ENCODE measurements at regions not wholly inside any gene's neighbourhood (a gene's known extent, or its start where the extent isn't known, plus 50 kb on each side); places are given as distances from the start of the nearest gene placed in this dataset.

DNA sequence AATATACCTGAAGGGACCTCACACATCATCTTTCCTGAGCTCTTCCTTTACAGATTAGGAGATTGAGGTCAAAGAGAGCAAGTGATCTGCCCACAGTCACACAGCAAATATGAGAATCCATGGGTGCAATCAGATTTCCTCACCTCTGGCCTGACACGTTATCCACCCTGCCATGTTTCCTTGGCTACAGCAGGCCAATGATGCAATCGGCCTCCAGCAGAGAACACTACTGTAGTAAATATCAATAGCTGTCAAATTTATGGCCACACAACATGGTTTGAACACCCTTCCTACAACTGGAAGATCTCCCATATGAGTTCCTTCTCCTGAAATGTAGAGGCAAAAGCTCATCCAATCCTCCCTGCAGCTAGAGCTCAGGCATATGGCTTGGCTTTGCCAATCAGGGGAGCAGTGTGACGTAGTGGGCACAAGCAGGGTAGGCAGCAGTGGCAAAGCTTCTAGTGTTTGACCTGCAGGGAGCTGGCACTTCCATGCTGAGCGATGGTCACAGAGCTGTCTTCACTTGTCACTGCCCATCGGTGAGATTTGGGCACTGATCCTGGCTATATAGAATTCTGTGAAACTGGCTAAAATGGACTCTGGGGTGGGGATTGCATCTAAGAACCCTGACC is 271.3 kb downstream of the TJP1 start:
- H3K27ac ChIP-seq (ENCODE audit: insufficient read depth, low read length, poor library complexity, severe bottlenecking): no peak overlapping the region
- Mint-ChIP-seq H3K4me3 (no peak overlapping the region), H3K27ac (no peak overlapping the region), H3K36me3 (no peaks in the 10 kb centered on the region), H3K27me3 (no peaks in the 10 kb centered on the region), H3K9me3 (peaks cover 0 to 6% (median 3%) of the 10 kb centered on the region in 7 donors), H3K4me1 (no peaks in the 10 kb centered on the region)
- H3K36me3 ChIP-seq (ENCODE audit: control insufficient read depth, insufficient read depth, low read length): no peaks in the 10 kb centered on the region
- no peaks in the 10 kb centered on the region for H3K27me3 ChIP-seq (ENCODE audit: control insufficient read depth, insufficient read depth, low read length)
- DNase-seq (no peak), ATAC-seq (ENCODE audit: low read depth in 2 of 2) (no peak)
- no peaks in the 10 kb centered on the region for H3K9me3 ChIP-seq (ENCODE audit: control insufficient read depth in 2 of 2, low read length in 2 of 2)
- H3K4me3 ChIP-seq (ENCODE audit: low read depth, low read length): no peak overlapping the region
- H3K4me1 ChIP-seq (ENCODE audit: control insufficient read depth, insufficient read depth, low read length, poor library complexity, severe bottlenecking): no peaks in the 10 kb centered on the region

DNA sequence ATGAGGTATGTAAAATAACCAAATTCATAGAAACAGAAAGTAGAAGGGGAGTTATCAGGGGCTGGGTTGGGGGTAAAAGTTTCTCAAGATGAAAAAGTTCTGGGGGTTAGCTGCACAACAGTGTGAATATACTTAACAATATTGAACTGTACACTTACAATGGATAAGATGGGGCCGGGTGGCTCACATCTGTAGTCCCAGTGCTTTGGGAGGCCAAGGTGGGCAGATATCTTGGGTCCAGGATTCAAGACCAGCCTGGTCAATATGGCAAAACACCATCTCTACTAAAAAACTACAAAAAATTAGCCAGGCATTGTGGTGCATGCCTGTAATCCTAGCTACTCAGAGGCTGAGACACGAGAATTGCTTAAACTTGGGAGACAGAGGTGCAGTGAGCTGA is 274.3 kb downstream of the TJP1 start:
- ATAC-seq (ENCODE audit: low read depth in 2 of 2) (no peak), DNase-seq (no peak)
- H3K4me3 Mint-ChIP-seq: no peak overlapping the region
- no peak overlapping the region for H3K27ac ChIP-seq (ENCODE audit: insufficient read depth, low read length, poor library complexity, severe bottlenecking)
- no peaks in the 10 kb centered on the region for H3K27me3 ChIP-seq (ENCODE audit: control insufficient read depth, insufficient read depth, low read length)
- H3K36me3 ChIP-seq (ENCODE audit: control insufficient read depth, insufficient read depth, low read length): no peaks in the 10 kb centered on the region
- no peak overlapping the region for H3K27ac Mint-ChIP-seq
- H3K4me1 ChIP-seq (ENCODE audit: control insufficient read depth, insufficient read depth, low read length, poor library complexity, severe bottlenecking): no peaks in the 10 kb centered on the region
- H3K4me1 Mint-ChIP-seq: no peaks in the 10 kb centered on the region
- no peak overlapping the region for H3K4me3 ChIP-seq (ENCODE audit: low read depth, low read length)
- peaks cover 0 to 13% (median 4%) of the 10 kb centered on the region in 7 donors for H3K9me3 Mint-ChIP-seq
- no peaks in the 10 kb centered on the region for H3K27me3 Mint-ChIP-seq
- no peaks in the 10 kb centered on the region for H3K9me3 ChIP-seq (ENCODE audit: control insufficient read depth in 2 of 2, low read length in 2 of 2)
- H3K36me3 Mint-ChIP-seq: no peaks in the 10 kb centered on the region

DNA sequence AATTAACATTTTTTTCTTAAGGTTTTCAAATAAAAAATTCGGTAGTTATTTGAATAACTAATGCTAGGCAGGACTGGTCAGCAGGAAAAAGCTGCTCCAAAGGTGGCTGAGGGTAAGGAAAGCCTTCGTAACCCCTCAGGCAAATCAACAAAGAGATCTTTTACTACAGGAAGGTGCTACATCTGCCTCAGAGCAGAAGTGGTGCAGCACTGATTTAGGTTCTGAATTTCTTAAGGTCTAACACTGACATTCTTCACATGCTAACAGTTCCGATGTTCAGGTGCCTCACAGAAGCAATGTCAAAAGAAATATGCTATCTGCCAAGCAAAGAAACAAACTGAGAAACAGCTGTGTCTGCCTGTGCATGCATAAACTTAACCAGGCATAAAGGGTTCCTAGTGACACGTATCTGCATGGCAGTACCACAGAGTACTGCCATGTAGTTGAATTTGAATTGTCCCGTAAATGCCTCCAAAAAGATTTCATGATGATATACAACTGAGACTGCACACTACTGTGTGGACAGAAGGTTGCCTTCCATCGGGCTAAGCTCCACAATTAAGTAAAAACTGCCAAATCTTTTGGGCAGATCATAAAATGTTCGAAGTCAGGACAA is 275.0 kb upstream of the NSMCE3 start:
- no peaks in the 10 kb centered on the region for H3K36me3 Mint-ChIP-seq
- Histone ChIP-seq H3K4me1 (ENCODE audit: control insufficient read depth, insufficient read depth, low read length, poor library complexity, severe bottlenecking) (no peaks in the 10 kb centered on the region), H3K9me3 (ENCODE audit: control insufficient read depth in 2 of 2, low read length in 2 of 2) (no peaks in the 10 kb centered on the region), H3K4me3 (ENCODE audit: low read depth, low read length) (no peak overlapping the region), H3K36me3 (ENCODE audit: control insufficient read depth, insufficient read depth, low read length) (no peaks in the 10 kb centered on the region), H3K27ac (ENCODE audit: insufficient read depth, low read length, poor library complexity, severe bottlenecking) (no peak overlapping the region), H3K27me3 (ENCODE audit: control insufficient read depth, insufficient read depth, low read length) (no peaks in the 10 kb centered on the region)
- no peaks in the 10 kb centered on the region for H3K4me1 Mint-ChIP-seq
- H3K9me3 Mint-ChIP-seq: peaks cover 0 to 13% (median 4%) of the 10 kb centered on the region in 7 donors
- no peak overlapping the region for H3K4me3 Mint-ChIP-seq
- ATAC-seq (ENCODE audit: low read depth in 2 of 2) (no peak), DNase-seq (no peak)
- H3K27ac Mint-ChIP-seq: no peak overlapping the region
- H3K27me3 Mint-ChIP-seq: no peaks in the 10 kb centered on the region

DNA sequence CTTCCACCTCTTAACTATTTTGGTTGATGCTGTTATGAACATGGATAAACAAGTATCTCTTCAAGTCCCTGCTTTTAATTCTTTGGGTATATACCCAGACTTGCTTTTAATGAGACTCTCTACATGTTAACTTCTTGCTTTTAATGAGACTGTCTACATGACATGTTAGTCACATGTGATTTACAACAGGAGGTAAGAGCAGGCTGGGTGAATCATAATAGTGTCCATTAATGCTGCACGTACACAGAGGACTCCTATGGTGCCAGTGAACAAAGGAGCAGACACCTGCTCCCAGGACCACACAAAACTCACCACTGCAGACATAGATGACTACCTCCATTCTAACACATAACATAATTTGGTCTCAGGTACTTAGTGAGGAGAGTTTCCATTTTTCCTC is 273.4 kb upstream of the NSMCE3 start:
- no peaks in the 10 kb centered on the region for H3K27me3 ChIP-seq (ENCODE audit: control insufficient read depth, insufficient read depth, low read length)
- H3K9me3 ChIP-seq (ENCODE audit: control insufficient read depth in 2 of 2, low read length in 2 of 2): no peaks in the 10 kb centered on the region
- H3K27ac Mint-ChIP-seq: no peak overlapping the region
- ATAC-seq (ENCODE audit: low read depth in 2 of 2) (no peak), DNase-seq (no peak)
- H3K36me3 Mint-ChIP-seq: no peaks in the 10 kb centered on the region
- H3K9me3 Mint-ChIP-seq: peaks cover 0 to 13% (median 4%) of the 10 kb centered on the region in 7 donors
- H3K4me3 Mint-ChIP-seq: no peak overlapping the region
- no peaks in the 10 kb centered on the region for H3K36me3 ChIP-seq (ENCODE audit: control insufficient read depth, insufficient read depth, low read length)
- H3K4me1 ChIP-seq (ENCODE audit: control insufficient read depth, insufficient read depth, low read length, poor library complexity, severe bottlenecking): no peaks in the 10 kb centered on the region
- H3K4me1 Mint-ChIP-seq: no peaks in the 10 kb centered on the region
- H3K27me3 Mint-ChIP-seq: no peaks in the 10 kb centered on the region
- no peak overlapping the region for H3K27ac ChIP-seq (ENCODE audit: insufficient read depth, low read length, poor library complexity, severe bottlenecking)
- no peak overlapping the region for H3K4me3 ChIP-seq (ENCODE audit: low read depth, low read length)

DNA sequence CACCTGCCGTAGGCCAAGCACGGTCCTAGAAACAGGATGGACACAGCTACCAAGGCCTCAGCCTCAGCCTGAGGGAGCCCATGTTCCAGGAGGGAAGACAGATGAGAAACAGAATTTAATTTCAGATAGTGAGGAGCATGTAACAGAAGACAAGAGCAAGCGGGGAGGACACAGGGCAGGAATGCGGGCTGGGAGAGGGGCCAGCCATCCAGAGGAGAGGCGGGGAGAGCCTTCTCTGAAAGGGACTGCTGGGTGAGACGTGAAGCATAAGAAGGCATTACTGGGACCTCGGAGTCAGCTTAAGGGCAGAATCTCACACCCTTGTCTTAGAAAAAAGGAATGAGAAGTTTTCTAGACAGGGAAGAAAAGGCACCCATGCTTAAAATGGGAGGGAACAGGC is 271.7 kb upstream of the NSMCE3 start:
- H3K27me3 Mint-ChIP-seq: no peaks in the 10 kb centered on the region

DNA sequence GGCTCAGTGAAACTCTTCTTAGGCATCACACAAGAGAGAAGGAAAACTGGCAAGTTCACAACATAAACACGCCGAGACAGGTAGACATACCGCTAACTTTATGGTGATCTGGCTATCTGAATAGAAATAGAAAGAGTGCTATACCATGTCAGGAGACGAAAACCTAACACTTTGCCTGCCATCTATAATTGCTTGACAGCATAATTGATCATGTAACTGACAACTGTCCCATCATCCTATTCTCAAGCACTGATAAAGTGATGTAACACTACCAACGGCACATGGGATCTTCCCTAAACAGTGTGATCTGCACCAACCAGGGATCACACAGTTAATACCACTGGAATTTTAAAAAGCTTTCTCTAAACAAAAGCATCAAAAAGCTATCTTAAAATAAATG is 270.9 kb upstream of the NSMCE3 start:
- Mint-ChIP-seq H3K27ac (no peak overlapping the region), H3K9me3 (peaks cover 0 to 5% (median 0%) of the 10 kb centered on the region in 7 donors), H3K4me3 (no peak overlapping the region), H3K27me3 (no peaks in the 10 kb centered on the region), H3K36me3 (no peaks in the 10 kb centered on the region), H3K4me1 (no peaks in the 10 kb centered on the region)
- no peak overlapping the region for H3K4me3 ChIP-seq (ENCODE audit: low read depth, low read length)
- no peaks in the 10 kb centered on the region for H3K36me3 ChIP-seq (ENCODE audit: control insufficient read depth, insufficient read depth, low read length)
- no peaks in the 10 kb centered on the region for H3K9me3 ChIP-seq (ENCODE audit: control insufficient read depth in 2 of 2, low read length in 2 of 2)
- ATAC-seq (ENCODE audit: low read depth in 2 of 2): no peak
- no peaks in the 10 kb centered on the region for H3K4me1 ChIP-seq (ENCODE audit: control insufficient read depth, insufficient read depth, low read length, poor library complexity, severe bottlenecking)
- no peak overlapping the region for H3K27ac ChIP-seq (ENCODE audit: insufficient read depth, low read length, poor library complexity, severe bottlenecking)
- DNase-seq: no peak
- no peaks in the 10 kb centered on the region for H3K27me3 ChIP-seq (ENCODE audit: control insufficient read depth, insufficient read depth, low read length)

More for the DNA sequence above, 271.7 kb upstream of the NSMCE3 start:
- Histone ChIP-seq H3K4me1 (ENCODE audit: control insufficient read depth, insufficient read depth, low read length, poor library complexity, severe bottlenecking) (no peaks in the 10 kb centered on the region), H3K27ac (ENCODE audit: insufficient read depth, low read length, poor library complexity, severe bottlenecking) (no peak overlapping the region), H3K4me3 (ENCODE audit: low read depth, low read length) (no peak overlapping the region), H3K9me3 (ENCODE audit: control insufficient read depth in 2 of 2, low read length in 2 of 2) (no peaks in the 10 kb centered on the region), H3K27me3 (ENCODE audit: control insufficient read depth, insufficient read depth, low read length) (no peaks in the 10 kb centered on the region), H3K36me3 (ENCODE audit: control insufficient read depth, insufficient read depth, low read length) (no peaks in the 10 kb centered on the region)
- DNase-seq (no peak), ATAC-seq (ENCODE audit: low read depth in 2 of 2) (no peak)
- H3K27ac Mint-ChIP-seq: no peak overlapping the region
- peaks cover 0 to 12% (median 1%) of the 10 kb centered on the region in 7 donors for H3K9me3 Mint-ChIP-seq
- H3K4me3 Mint-ChIP-seq: no peak overlapping the region
- no peaks in the 10 kb centered on the region for H3K36me3 Mint-ChIP-seq
- no peaks in the 10 kb centered on the region for H3K4me1 Mint-ChIP-seq

DNA sequence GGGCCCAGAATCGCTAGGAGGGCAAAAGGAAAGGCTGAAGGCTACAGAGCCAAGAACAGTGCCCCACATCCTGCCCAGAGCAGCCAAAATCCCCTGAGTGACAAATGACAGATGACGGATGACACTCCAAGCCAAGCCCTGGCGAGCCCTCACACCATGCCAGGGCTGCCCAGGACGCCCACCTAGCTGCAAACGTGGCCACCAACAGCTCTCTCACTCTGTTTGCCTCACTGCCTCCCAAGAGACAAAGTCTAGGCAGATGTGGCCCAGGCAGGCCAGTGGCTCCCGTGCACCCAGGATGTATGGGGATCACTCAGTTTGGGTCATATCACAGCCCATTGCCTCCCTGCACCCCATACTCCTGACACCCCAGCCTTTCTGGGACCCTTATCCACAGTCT is 270.1 kb upstream of the NSMCE3 start:
- no peaks in the 10 kb centered on the region for H3K27me3 Mint-ChIP-seq
- peaks cover 0 to 1% (median 0%) of the 10 kb centered on the region in 7 donors for H3K9me3 Mint-ChIP-seq
- H3K36me3 ChIP-seq (ENCODE audit: control insufficient read depth, insufficient read depth, low read length): no peaks in the 10 kb centered on the region
- ATAC-seq (ENCODE audit: low read depth in 2 of 2): peak in 1 of 2 donors; percentile 28
- no peaks in the 10 kb centered on the region for H3K4me1 ChIP-seq (ENCODE audit: control insufficient read depth, insufficient read depth, low read length, poor library complexity, severe bottlenecking)
- no peaks in the 10 kb centered on the region for H3K4me1 Mint-ChIP-seq
- H3K9me3 ChIP-seq (ENCODE audit: control insufficient read depth in 2 of 2, low read length in 2 of 2): no peaks in the 10 kb centered on the region
- no peak overlapping the region for H3K27ac Mint-ChIP-seq
- H3K4me3 ChIP-seq (ENCODE audit: low read depth, low read length): no peak overlapping the region
- DNase-seq: no peak
- H3K27me3 ChIP-seq (ENCODE audit: control insufficient read depth, insufficient read depth, low read length): no peaks in the 10 kb centered on the region
- no peak overlapping the region for H3K4me3 Mint-ChIP-seq
- H3K27ac ChIP-seq (ENCODE audit: insufficient read depth, low read length, poor library complexity, severe bottlenecking): no peak overlapping the region
- no peaks in the 10 kb centered on the region for H3K36me3 Mint-ChIP-seq

DNA sequence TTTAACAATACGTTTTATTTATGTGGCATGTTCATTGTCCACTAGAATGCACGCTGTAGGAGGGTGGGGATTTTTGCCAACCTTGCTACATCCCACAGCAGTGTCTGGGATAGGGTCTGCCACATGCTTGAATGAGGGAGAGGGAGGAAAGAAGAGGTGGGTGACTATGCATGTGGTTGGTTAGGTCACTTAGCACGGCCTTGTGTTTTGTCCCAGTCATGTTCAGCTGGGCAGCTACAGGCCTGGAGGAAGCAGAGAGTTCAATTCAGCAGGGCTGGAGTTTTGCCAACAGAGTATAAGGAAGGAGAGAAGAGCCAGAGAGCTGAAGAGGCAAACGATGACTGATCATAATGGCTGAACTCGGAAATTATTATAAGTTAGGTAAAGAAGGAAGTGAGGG is 268.4 kb upstream of the NSMCE3 start:
- Histone ChIP-seq H3K27me3 (ENCODE audit: control insufficient read depth, insufficient read depth, low read length) (no peaks in the 10 kb centered on the region), H3K36me3 (ENCODE audit: control insufficient read depth, insufficient read depth, low read length) (no peaks in the 10 kb centered on the region), H3K4me3 (ENCODE audit: low read depth, low read length) (no peak overlapping the region), H3K9me3 (ENCODE audit: control insufficient read depth in 2 of 2, low read length in 2 of 2) (no peaks in the 10 kb centered on the region), H3K4me1 (ENCODE audit: control insufficient read depth, insufficient read depth, low read length, poor library complexity, severe bottlenecking) (no peaks in the 10 kb centered on the region), H3K27ac (ENCODE audit: insufficient read depth, low read length, poor library complexity, severe bottlenecking) (no peak overlapping the region)
- Mint-ChIP-seq H3K4me3 (no peak overlapping the region), H3K9me3 (no peaks in the 10 kb centered on the region), H3K36me3 (no peaks in the 10 kb centered on the region), H3K27me3 (no peaks in the 10 kb centered on the region), H3K27ac (no peak overlapping the region), H3K4me1 (no peaks in the 10 kb centered on the region)
- DNase-seq (no peak), ATAC-seq (ENCODE audit: low read depth in 2 of 2) (no peak)
